ENCODE measurements at regions not wholly inside any gene's neighbourhood (a gene's known extent, or its start where the extent isn't known, plus 50 kb on each side); places are given as distances from the start of the nearest gene placed in this dataset.

DNA sequence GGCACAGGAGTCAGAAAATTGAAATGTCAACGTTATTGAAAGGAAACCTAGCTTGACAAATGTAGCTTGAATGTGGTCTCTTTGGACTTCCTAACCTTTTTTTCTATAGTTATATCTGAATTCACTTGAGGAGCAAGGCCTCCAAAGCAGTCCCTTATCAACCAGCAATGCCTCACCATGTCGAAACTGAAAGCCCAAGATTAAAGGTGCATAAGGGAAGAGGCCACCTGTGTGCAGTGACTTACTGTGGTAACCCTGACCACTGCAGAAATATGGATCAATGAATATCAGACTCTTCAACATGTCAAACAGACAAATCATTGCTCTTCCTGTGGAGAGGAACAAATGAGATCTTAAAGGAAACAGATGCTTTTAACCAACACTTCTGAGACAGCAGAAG, 95.0 kb upstream of the GIMD1 start (continued):
- TF ChIP-seq MCM2 (IDR thresholded peaks at IDR 0.05; ENCODE audit: low read depth) (no peak), NRF1 (conservative IDR thresholded peaks at IDR 0.05 in 1 of 2, IDR thresholded peaks at IDR 0.05 in 1 of 2) (no peak), SETDB1 (IDR thresholded peaks at IDR 0.05; ENCODE audit: low read length) (no peak), GATA2 (CRISPR knock-in tag; IDR thresholded peaks at IDR 0.05) (no peak), ETV1 (tag; conservative IDR thresholded peaks at IDR 0.05; ENCODE audit: low read depth) (no peak)

DNA sequence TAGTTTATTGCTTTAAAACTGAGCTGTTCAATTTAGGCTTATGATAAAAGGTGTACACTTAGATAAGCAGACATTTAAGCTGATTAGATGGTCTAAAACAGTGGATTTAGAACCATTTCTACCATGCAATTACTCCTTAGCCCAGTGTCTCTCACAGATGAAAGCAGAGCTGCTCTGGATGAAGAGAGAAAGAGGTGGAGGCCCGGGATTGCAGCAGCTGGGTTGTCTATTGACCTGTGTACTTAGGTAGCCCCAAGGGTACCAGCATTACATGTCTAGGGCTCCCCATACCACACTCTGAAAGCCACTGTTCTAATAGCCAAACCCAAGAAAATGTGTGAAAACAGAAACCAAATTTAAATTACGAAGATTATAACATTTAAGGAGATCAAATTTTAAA, 86.0 kb upstream of the GIMD1 start:
- H3K9me1 ChIP-seq (ENCODE audit: control insufficient read depth, insufficient read depth, low read length) = no peaks in the 10 kb centered on the region
- no peaks in the 10 kb centered on the region for H3K79me2 ChIP-seq (ENCODE audit: control insufficient read depth, insufficient read depth, low read length)
- H3K4me3 ChIP-seq = no peak overlapping the region
- H3K36me3 ChIP-seq (ENCODE audit: control insufficient read depth, insufficient read depth, low read length) = no peaks in the 10 kb centered on the region
- H3K4me2 ChIP-seq (ENCODE audit: insufficient read depth, low read length) = no peak overlapping the region
- intact Hi-C loops (cut with micrococcal nuclease) = no loop called here
- H3K9me3 ChIP-seq (replicated peaks; ENCODE audit: control insufficient read depth, insufficient read depth, low read depth, low read length) = no peaks in the 10 kb centered on the region
- no peak overlapping the region for H3K9ac ChIP-seq (ENCODE audit: insufficient read depth in 1 of 2, low read depth in 2 of 2, low read length in 2 of 2)
- POLR2A ChIA-PET = no interaction called here
- no peaks in the 10 kb centered on the region for H4K20me1 ChIP-seq (replicated peaks; ENCODE audit: control insufficient read depth, insufficient read depth, low read length)
- H3K27ac ChIP-seq (ENCODE audit: extremely low read depth, low read depth, low read length) = no peak overlapping the region
- H2AFZ ChIP-seq (ENCODE audit: low read depth, low read length) = no peak overlapping the region
- no peaks in the 10 kb centered on the region for H3K27me3 ChIP-seq (ENCODE audit: control insufficient read depth in 2 of 2, insufficient read depth in 2 of 2, low read length in 2 of 2)
- CTCF ChIA-PET (ENCODE audit: low intra/inter-chr PET ratio) = no interaction called here
- 0% methylated on average over 2 of the region's 2 CpGs for WGBS (ENCODE audit: insufficient coverage, low coverage, missing lambda C conversion rate)
- in situ Hi-C loops (cut with MboI) = no loop called here
- BruUV-seq (replicated peaks) = no TSS peak
- no peaks in the 10 kb centered on the region for H3K4me1 ChIP-seq (replicated peaks in 1 of 2; ENCODE audit: control insufficient read depth in 2 of 2, insufficient read depth in 2 of 2, low read length in 2 of 2)
- no peak for FAIRE-seq
- no peak for DNase-seq (ENCODE audit: extremely low read depth in 1 of 4, low spot score in 3 of 4)
- ATAC-seq = no peak
- TF ChIP-seq, protein P1, sequence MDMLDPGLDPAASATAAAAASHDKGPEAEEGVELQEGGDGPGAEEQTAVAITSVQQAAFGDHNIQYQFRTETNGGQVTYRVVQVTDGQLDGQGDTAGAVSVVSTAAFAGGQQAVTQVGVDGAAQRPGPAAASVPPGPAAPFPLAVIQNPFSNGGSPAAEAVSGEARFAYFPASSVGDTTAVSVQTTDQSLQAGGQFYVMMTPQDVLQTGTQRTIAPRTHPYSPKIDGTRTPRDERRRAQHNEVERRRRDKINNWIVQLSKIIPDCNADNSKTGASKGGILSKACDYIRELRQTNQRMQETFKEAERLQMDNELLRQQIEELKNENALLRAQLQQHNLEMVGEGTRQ (CRISPR knock-in tag; IDR thresholded peaks at IDR 0.05) = no peak
- TF ChIP-seq ATF1 (CRISPR knock-in tag; IDR thresholded peaks at IDR 0.05) = no peak
- TF ChIP-seq ATF1 (tag; IDR thresholded peaks at IDR 0.05) = no peak
- no peak for TF ChIP-seq LEF1 (IDR thresholded peaks at IDR 0.05)
- TF ChIP-seq WHSC1 (IDR thresholded peaks at IDR 0.05; ENCODE audit: low read length) = no peak
- TF ChIP-seq ZNF324 (CRISPR knock-in tag; IDR thresholded peaks at IDR 0.05) = no peak
- TF ChIP-seq GATAD2A (IDR thresholded peaks at IDR 0.05) = no peak
- TF ChIP-seq, protein P2, sequence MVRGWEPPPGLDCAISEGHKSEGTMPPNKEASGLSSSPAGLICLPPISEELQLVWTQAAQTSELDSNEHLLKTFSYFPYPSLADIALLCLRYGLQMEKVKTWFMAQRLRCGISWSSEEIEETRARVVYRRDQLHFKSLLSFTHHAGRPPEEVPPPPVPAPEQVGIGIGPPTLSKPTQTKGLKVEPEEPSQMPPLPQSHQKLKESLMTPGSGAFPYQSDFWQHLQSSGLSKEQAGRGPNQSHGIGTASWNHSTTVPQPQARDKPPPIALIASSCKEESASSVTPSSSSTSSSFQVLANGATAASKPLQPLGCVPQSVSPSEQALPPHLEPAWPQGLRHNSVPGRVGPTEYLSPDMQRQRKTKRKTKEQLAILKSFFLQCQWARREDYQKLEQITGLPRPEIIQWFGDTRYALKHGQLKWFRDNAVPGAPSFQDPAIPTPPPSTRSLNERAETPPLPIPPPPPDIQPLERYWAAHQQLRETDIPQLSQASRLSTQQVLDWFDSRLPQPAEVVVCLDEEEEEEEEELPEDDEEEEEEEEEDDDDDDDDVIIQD (CRISPR knock-in tag; IDR thresholded peaks at IDR 0.05) = no peak
- TF ChIP-seq, protein P3, sequence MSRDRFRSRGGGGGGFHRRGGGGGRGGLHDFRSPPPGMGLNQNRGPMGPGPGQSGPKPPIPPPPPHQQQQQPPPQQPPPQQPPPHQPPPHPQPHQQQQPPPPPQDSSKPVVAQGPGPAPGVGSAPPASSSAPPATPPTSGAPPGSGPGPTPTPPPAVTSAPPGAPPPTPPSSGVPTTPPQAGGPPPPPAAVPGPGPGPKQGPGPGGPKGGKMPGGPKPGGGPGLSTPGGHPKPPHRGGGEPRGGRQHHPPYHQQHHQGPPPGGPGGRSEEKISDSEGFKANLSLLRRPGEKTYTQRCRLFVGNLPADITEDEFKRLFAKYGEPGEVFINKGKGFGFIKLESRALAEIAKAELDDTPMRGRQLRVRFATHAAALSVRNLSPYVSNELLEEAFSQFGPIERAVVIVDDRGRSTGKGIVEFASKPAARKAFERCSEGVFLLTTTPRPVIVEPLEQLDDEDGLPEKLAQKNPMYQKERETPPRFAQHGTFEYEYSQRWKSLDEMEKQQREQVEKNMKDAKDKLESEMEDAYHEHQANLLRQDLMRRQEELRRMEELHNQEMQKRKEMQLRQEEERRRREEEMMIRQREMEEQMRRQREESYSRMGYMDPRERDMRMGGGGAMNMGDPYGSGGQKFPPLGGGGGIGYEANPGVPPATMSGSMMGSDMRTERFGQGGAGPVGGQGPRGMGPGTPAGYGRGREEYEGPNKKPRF (IDR thresholded peaks at IDR 0.05; ENCODE audit: low read depth, low read length) = no peak
